Islet of Langerhans (tissue), 1 donor: ENCODE measurements at regions not wholly inside any gene's neighbourhood (a gene's known extent, or its start where the extent isn't known, plus 50 kb on each side); places are given as distances from the start of the nearest gene placed in this dataset.

Experiments used
- FAIRE-seq: peaks from one replicate; lab custom pipeline; 2011; peaks lifted over from hg19 to GRCh38; lab: Jason Lieb, UNC

GRCh38 chr21:14609274-14609673 lies 63.2 kb upstream of the SAMSN1 start:
- peak; percentile 47 for FAIRE-seq

GRCh38 chr21:14607262-14607661 lies 61.1 kb upstream of the SAMSN1 start:
- no peak for FAIRE-seq

- FAIRE-seq: peak; percentile 82
Observed at GRCh38 chr21:14603202-14603601, 57.1 kb upstream of the SAMSN1 start.

DNA sequence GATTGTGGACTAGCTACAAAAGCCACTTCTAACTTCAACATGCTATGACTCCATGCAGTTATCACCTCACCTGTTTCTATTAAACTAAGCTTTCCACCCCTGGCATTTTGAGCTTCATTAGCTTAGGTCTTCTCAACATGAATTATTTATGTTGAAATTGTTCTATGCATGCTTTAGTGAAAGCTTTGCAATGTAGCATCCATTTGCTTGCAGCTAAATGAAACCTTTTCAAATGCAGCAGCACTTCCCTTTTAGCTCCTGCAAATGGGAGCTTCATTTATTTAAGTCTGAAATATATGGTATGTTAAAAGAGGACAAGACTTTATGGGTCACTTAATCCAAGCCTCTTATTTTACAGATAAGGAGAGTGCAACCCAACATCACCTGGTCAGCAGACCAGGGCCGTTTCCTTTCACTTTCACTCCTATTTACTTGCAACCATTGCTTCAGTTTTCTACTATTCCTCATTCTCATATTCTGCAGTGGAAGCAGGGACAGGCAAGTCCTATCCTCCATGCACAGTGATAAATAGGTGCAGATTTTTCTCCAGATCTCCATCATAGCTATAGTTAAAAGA lies 56.4 kb upstream of the SAMSN1 start:
- peak; percentile 41 for FAIRE-seq

GRCh38 chr21:14600569-14601297 lies 54.6 kb upstream of the SAMSN1 start:
- no peak for FAIRE-seq

GRCh38 chr21:14598065-14598464 lies 52.0 kb upstream of the SAMSN1 start:
- FAIRE-seq: no peak
